Bronchial epithelial cell (primary cell): ENCODE measurements at regions not wholly inside any gene's neighbourhood (a gene's known extent, or its start where the extent isn't known, plus 50 kb on each side); places are given as distances from the start of the nearest gene placed in this dataset.

ENCODE experiments used
- DNase-seq: peaks from one replicate; pipeline ENCODE4 v3.0.0-alpha.2; 2010; ENCODE audit warnings: low read depth
- FAIRE-seq: peaks from 2 replicates; lab custom pipeline; 2011; peaks lifted over from hg19 to GRCh38; lab: Jason Lieb, UNC
- H3K27me3 ChIP-seq: 2 replicates; pipeline ENCODE4 v1.5.1; 2011; ENCODE audit warnings: low read length; ENCODE audit not compliant: control insufficient read depth, insufficient read depth
- H3K36me3 ChIP-seq: 2 replicates; pipeline ENCODE4 v1.5.1; 2011; ENCODE audit warnings: low read length; ENCODE audit not compliant: control insufficient read depth, insufficient read depth
- H3K4me3 ChIP-seq: 2 replicates; pipeline ENCODE4 v1.5.1; 2011; ENCODE audit warnings: mild to moderate bottlenecking, low read depth, low read length, control low read depth
- CTCF ChIP-seq: IDR thresholded peaks from 2 replicates; pipeline ENCODE4 v1.5.1; 2011; ENCODE audit warnings: mild to moderate bottlenecking, moderate library complexity, low read length, control low read depth, inconsistent platforms; ENCODE audit not compliant: insufficient read depth, severe bottlenecking

- Histone ChIP-seq H3K36me3 (no peaks in the 10 kb centered on the region), H3K4me3 (no peak overlapping the region), H3K27me3 (no peaks in the 10 kb centered on the region)
- DNase-seq = peak; percentile 82
- TF ChIP-seq CTCF = no peak
- FAIRE-seq = peak; percentile 50
Observed at GRCh38 chr10:23556727-23557440, 118.0 kb downstream of the OTUD1 start.

GRCh38 chr10:23557777-23558176, 118.9 kb downstream of the OTUD1 start:
- DNase-seq (no peak), FAIRE-seq (no peak)
- TF ChIP-seq CTCF = no peak
- Histone ChIP-seq H3K27me3 (no peaks in the 10 kb centered on the region), H3K4me3 (no peak overlapping the region), H3K36me3 (no peaks in the 10 kb centered on the region)

- Histone ChIP-seq H3K4me3 (no peak overlapping the region), H3K36me3 (no peaks in the 10 kb centered on the region), H3K27me3 (no peaks in the 10 kb centered on the region)
- DNase-seq = peak; percentile 68
- FAIRE-seq = no peak
- TF ChIP-seq CTCF = no peak
Observed at GRCh38 chr10:23558361-23558799, 119.5 kb downstream of the OTUD1 start.

GRCh38 chr10:23568996-23569395, 130.1 kb downstream of the OTUD1 start:
- no peak for TF ChIP-seq CTCF
- no peaks in the 10 kb centered on the region for H3K27me3 ChIP-seq
- FAIRE-seq = no peak

GRCh38 chr10:23571884-23572283, 133.0 kb downstream of the OTUD1 start:
- FAIRE-seq = no peak
- Histone ChIP-seq H3K36me3 (no peaks in the 10 kb centered on the region), H3K27me3 (no peaks in the 10 kb centered on the region), H3K4me3 (no peak overlapping the region)
- no peak for TF ChIP-seq CTCF
- no peak for DNase-seq

More at GRCh38 chr10:23568996-23569395, 130.1 kb downstream of the OTUD1 start:
- no peak overlapping the region for H3K4me3 ChIP-seq
- H3K36me3 ChIP-seq = no peaks in the 10 kb centered on the region
- DNase-seq = no peak

- TF ChIP-seq CTCF = no peak
- no peaks in the 10 kb centered on the region for H3K36me3 ChIP-seq
- FAIRE-seq (peak; percentile 36), DNase-seq (no peak)
- no peaks in the 10 kb centered on the region for H3K27me3 ChIP-seq
- no peak overlapping the region for H3K4me3 ChIP-seq
Observed at GRCh38 chr10:23581906-23582450, 143.1 kb downstream of the OTUD1 start.
